ENCODE measurements at regions not wholly inside any gene's neighbourhood (a gene's known extent, or its start where the extent isn't known, plus 50 kb on each side); places are given as distances from the start of the nearest gene placed in this dataset.

DNA sequence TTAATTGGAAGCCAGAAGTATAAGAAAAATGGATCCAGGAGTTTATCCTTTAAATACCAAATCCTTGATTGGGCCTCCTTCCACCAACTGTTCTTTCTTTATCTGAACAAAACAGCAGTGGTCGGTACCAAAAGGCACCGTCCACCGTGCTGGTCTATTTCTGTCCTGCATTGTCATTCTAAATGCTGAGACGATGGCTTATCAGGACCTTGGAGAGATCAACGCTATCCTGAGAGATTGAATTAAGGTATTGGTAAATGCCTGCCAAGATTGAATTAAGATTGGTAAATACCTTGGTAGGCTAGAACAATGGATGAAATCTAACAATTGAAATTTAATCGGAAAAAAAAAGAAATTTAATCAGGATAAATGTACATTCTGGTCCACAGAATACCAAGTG, 73.4 kb upstream of the SOD1 start (continued):
- TF ChIP-seq, protein P1, sequence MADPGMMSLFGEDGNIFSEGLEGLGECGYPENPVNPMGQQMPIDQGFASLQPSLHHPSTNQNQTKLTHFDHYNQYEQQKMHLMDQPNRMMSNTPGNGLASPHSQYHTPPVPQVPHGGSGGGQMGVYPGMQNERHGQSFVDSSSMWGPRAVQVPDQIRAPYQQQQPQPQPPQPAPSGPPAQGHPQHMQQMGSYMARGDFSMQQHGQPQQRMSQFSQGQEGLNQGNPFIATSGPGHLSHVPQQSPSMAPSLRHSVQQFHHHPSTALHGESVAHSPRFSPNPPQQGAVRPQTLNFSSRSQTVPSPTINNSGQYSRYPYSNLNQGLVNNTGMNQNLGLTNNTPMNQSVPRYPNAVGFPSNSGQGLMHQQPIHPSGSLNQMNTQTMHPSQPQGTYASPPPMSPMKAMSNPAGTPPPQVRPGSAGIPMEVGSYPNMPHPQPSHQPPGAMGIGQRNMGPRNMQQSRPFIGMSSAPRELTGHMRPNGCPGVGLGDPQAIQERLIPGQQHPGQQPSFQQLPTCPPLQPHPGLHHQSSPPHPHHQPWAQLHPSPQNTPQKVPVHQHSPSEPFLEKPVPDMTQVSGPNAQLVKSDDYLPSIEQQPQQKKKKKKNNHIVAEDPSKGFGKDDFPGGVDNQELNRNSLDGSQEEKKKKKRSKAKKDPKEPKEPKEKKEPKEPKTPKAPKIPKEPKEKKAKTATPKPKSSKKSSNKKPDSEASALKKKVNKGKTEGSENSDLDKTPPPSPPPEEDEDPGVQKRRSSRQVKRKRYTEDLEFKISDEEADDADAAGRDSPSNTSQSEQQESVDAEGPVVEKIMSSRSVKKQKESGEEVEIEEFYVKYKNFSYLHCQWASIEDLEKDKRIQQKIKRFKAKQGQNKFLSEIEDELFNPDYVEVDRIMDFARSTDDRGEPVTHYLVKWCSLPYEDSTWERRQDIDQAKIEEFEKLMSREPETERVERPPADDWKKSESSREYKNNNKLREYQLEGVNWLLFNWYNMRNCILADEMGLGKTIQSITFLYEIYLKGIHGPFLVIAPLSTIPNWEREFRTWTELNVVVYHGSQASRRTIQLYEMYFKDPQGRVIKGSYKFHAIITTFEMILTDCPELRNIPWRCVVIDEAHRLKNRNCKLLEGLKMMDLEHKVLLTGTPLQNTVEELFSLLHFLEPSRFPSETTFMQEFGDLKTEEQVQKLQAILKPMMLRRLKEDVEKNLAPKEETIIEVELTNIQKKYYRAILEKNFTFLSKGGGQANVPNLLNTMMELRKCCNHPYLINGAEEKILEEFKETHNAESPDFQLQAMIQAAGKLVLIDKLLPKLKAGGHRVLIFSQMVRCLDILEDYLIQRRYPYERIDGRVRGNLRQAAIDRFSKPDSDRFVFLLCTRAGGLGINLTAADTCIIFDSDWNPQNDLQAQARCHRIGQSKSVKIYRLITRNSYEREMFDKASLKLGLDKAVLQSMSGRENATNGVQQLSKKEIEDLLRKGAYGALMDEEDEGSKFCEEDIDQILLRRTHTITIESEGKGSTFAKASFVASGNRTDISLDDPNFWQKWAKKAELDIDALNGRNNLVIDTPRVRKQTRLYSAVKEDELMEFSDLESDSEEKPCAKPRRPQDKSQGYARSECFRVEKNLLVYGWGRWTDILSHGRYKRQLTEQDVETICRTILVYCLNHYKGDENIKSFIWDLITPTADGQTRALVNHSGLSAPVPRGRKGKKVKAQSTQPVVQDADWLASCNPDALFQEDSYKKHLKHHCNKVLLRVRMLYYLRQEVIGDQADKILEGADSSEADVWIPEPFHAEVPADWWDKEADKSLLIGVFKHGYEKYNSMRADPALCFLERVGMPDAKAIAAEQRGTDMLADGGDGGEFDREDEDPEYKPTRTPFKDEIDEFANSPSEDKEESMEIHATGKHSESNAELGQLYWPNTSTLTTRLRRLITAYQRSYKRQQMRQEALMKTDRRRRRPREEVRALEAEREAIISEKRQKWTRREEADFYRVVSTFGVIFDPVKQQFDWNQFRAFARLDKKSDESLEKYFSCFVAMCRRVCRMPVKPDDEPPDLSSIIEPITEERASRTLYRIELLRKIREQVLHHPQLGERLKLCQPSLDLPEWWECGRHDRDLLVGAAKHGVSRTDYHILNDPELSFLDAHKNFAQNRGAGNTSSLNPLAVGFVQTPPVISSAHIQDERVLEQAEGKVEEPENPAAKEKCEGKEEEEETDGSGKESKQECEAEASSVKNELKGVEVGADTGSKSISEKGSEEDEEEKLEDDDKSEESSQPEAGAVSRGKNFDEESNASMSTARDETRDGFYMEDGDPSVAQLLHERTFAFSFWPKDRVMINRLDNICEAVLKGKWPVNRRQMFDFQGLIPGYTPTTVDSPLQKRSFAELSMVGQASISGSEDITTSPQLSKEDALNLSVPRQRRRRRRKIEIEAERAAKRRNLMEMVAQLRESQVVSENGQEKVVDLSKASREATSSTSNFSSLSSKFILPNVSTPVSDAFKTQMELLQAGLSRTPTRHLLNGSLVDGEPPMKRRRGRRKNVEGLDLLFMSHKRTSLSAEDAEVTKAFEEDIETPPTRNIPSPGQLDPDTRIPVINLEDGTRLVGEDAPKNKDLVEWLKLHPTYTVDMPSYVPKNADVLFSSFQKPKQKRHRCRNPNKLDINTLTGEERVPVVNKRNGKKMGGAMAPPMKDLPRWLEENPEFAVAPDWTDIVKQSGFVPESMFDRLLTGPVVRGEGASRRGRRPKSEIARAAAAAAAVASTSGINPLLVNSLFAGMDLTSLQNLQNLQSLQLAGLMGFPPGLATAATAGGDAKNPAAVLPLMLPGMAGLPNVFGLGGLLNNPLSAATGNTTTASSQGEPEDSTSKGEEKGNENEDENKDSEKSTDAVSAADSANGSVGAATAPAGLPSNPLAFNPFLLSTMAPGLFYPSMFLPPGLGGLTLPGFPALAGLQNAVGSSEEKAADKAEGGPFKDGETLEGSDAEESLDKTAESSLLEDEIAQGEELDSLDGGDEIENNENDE (IDR thresholded peaks at IDR 0.05; ENCODE audit: insufficient replicate concordance, low read length): no peak
- no peak for TF ChIP-seq POLR2A (IDR thresholded peaks at IDR 0.05; ENCODE audit: control extremely low read depth in 1 of 2, low read depth in 2 of 2, low read length in 2 of 2)
- no peak for TF ChIP-seq GTF2F1 (IDR thresholded peaks at IDR 0.05; ENCODE audit: borderline replicate concordance, low read depth, low read length)
